GM21717 (cell line): ENCODE measurements at regions not wholly inside any gene's neighbourhood (a gene's known extent, or its start where the extent isn't known, plus 50 kb on each side); places are given as distances from the start of the nearest gene placed in this dataset.

Source experiments
- ATAC-seq: cut with Tn5 transposase; IDR thresholded peaks from one replicate; pipeline ENCODE4 v1.9.1; 2021; ENCODE audit warnings: mild to moderate bottlenecking, moderate library complexity; ENCODE audit not compliant: unreplicated experiment

DNA sequence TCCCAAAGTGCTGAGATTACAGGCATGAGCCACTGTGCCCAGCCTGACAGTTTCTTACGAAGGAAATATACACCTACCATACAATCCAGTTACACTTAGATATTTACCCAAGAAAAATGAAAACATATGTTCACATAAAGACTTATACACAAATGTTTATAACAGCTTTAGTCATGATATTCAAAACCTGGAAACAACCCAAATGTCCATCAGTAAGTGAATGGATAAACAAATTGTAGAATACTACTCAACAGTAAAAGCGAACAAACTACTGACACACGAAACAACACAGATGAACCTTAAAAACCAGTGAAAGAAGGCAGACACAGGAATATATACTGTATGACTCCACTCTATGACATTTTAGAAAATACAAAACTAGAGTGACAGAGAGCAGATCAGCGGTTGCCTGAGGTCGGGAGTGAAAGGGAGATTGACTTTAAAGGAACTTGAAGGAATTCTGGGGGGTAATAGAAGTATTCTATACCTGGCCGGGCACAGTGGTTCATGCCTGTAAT, 83.6 kb downstream of the SPRING1 start:
- ATAC-seq = no peak

DNA sequence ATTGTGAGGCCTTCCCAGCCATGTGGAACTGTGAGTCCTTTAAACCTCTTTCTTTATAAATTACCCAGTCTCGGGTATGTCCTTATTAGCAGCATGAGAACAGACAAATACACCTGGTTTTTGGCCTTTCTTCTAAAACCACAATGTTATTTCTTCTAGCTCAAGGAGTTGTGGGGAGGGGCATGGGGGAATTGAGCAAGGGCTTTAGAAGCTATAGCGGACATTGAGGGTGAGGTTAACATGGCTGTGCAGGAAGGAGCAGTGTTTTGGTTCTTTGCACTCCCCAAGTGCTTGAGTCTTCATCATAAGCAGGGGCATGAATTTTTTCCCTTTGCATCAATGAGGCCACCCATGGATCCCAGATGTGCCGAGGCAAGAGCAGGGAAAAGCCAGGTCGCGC, 86.8 kb downstream of the SPRING1 start:
- no peak for ATAC-seq

DNA sequence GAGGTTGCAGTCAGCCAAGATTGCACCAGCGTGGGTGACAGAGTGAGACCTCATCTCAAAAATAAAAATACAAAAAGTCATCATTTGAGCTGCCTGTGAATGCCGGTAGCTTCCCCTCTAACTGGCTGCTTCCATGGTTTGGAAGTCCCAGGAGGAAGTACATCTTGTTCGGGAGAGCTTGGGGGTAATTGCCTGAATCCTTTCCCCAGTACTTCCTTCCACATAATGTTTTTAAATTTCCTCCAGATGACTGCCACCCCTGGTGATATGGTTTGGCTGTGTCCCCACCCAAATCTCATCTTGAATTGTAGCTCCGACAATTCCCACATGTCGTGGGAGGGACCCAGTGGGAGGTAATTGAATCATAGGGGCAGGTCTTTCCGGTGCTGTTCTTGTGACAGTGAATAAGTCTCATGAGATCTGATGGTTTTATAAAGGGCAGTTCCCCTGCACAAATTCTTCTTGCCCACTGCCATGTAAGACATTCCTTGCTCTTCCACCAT, 87.2 kb downstream of the SPRING1 start:
- ATAC-seq = no peak

DNA sequence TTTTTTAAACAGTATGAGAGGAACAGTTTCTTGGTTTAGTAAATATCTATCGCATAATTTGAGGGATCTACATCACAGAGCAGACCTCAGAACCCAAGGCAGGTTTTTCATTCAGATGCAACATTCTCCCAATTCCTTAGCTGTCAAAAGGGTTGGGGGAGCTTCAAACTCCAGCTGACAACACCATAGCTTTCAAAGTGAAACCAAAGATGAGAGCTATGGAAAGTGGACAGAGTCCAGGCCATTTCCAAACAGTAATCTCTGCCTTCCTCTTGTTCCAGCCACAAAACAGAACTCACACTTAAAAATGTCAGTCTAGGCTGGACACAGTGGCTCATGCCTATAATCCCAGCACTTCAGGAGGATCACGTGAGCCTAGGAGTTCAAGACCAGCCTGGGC, 87.8 kb downstream of the SPRING1 start:
- no peak for ATAC-seq

DNA sequence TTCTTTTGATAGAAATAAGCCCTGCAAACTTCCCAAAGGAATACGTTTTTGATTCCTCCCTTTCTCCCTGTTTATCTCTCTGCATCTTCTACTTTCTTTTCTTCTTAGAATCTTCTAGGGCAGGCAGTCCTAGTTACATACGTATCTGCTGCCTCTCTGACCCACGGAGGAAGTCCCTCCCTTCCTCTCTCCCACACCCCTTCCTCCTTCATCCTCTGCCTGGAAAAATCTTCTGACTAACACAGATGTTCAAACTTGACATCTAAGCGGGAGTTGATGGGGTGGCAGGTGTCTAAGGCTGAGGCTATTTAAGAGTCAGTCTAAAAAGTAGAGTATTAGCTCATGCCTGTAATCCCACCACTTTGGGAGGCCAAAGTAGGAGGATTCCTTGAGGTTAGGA, 88.6 kb downstream of the MAP1LC3B2 start:
- no peak for ATAC-seq

DNA sequence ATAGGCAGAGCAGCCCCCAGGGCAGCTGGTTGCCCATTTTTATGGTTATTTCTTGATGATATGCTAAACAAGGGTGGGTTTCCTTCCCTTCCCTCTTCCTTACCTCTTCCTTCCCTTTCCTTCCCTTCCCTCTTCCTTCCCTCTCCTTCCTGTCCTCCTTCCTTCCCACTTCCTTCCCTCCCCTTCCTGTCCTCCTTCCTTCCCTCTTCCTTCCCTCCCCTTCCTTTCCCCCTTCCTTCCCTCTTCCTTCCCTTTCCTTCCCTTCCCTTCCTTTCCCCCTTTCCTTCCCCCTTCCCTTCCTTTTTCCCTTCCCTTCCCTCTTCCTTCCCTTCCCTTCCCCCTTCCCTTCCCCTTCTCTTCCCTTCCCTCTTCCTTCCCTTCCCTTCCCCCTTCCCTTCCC, 87.7 kb downstream of the MAP1LC3B2 start:
- ATAC-seq = no peak

DNA sequence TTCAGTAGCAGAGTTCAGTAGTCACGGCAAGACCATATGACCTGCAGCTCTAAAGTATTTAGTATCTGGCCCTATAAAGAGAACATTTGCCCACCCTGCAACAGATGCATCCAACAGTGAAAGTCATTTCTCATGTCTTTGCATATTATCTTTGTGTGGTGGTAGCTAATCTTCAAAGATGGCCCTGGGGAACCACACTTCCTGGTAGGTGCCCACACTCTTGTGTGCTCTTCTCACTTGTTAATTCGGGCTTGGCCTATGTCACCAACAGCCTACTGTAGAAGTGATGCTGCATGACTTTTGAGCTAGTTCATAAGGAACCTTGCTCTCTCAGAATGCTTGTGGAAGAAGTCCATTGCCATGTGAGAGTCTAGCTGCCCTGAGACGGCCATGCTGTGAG, 85.6 kb downstream of the MAP1LC3B2 start:
- no peak for ATAC-seq

DNA sequence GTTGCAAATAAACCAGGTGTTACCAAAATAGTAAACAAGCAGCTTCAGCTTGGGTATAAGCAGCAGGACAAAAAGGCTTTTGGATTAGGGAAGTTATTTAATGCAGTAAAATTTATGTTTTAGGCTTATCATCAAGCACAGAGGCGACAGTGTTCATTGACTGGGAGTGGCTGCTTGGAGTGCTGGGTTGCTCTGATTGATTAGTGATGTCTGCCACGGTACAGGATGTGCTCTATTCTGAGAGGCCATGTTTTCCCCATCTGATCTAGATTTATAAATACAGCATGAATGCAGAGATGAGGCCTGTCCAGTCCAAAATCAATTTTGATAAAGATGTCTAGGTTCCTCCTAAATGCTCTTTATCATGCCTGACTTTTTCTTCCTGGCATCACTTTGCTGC, 83.5 kb downstream of the MAP1LC3B2 start:
- no peak for ATAC-seq

DNA sequence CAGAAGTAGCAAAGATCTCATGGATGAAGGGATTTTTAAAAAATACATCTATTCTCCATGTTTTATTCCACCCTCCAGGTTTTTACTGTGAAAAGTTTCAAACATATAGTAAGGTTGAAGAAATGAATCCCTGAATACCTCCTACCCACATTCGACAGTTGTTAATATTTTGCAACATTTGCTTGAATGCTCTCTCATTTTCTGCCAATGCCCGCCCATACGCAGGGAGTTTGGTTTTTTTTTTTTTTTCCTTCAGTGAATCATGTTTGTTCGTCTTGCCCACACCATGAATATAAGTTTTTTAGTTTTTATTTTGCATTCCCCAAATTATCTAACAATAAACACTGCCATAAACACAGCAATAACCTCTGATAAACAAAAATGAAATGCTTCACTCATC, 82.9 kb downstream of the MAP1LC3B2 start:
- no peak for ATAC-seq

DNA sequence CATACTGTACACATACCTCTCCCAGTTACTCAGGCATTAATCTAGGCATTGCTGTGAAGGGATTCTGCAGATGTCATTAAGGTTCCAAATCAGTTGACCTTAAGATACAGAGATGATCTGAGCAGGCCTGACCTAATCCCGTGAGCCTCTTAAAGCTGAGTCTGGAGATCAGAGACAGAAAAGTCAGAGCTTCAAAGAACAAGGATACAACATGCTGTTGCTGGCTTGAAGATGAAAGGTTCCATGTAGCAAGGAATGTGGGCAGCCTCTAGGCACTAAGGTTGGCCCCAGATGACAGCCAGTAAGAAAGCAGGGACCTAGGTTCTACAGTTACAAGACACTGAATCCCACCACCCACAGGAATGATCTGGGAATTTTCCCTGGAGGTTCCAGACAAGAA, 81.1 kb downstream of the MAP1LC3B2 start:
- ATAC-seq = no peak

DNA sequence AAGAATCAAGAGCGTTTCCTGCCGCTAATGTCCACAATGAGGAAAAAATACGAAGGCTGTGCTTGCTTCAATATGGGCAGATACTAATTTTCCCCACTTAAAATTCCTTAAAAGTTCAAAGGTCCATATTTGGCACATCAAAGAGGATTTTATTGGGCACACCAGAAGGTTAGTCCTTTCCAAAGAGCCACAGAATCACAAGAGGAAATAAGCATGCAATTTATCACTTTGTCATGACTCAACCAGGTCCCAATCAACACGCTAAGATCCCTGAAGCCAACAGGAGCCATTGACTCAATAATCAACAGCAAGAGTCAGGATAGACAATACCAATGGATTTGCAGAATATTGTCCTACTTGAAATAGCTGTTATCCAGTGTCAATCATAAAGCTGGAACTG, 80.6 kb downstream of the MAP1LC3B2 start:
- no peak for ATAC-seq

DNA sequence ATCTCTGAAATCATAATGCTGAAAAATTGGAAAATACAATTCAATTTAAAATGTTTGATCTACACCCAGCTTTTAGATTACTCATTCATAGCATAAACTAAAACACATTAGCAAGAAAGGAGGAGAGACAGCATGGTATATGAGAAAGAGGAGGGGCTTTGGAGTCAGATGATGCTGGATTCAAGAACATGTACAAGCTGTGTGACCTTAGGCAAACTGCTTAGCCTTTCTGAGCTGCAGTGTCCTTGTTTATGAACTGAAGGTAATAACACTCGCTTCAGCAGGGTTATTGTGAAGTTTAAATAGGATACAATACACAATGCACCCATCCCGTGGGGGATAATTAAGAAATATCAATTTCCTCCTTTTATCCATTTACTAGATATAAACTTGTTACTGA, 79.2 kb downstream of the MAP1LC3B2 start:
- ATAC-seq = no peak

DNA sequence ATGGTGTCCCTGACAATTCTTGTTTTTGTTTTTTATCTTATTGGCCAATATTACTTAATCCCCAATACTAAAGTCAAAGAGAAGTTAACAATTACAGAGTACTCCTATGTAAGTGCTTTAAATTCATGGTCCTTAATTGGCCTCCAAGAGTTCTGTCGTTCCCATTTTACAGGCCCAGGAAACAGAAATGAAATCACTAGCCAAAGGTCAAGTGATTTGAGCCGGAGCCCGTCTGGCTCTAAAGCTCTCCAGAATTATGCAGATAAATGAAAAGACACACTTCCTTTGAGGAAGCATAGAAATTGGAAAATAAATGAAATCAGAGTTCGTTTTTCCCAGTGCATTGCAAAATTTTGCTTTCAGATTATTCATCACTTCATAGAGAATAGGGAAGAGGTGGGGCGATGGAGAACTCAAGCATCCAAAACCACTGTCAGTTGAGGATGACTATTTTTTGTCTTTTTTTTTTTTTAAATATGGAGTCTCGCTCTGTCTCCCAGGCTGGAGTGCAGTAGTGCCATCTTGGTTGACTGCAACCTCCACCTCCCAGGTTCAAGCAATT, 78.5 kb downstream of the MAP1LC3B2 start:
- ATAC-seq = no peak

DNA sequence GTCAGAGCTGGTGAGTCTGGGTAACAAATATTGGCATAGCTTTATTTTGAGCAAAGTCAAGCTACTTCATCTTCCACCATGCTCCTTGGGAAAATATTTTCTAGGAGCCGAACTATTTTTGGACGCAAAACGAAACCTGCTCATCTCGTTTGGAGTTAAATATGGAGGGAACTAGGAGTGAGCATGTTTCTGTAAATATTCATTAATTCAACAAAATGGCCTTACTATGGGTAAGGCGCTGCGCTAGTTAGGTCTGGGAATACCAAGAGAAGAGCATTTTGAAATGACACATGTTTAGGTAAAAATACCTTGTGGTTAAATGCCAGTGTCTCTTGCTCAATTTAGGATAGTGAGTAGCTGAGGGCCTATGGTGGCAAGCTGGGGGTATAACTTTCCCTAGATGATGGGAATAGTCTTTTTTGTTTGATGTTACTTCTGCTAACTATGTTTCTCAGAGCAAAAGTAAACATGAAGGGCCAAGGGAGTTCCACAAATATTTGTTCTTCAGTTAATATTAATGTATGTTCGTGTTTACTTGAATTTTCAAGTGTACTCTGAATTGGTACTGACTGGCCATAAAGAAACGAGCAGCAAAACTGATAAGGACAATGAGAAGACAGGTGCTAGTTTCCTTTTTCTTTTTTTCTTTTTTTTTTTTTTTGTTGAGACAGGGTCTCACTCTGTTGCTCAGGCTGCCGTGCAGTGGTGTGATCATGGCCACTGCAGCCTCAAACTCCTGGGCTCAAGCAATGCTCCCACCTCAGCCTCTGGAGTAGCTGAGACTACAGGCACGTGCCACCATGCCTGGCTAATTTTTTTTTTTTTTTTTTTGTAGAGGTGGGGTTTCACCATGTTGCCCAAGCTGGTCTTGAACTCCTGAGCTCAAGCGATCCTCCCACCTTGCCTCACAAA, 77.7 kb downstream of the MAP1LC3B2 start:
- ATAC-seq = no peak

DNA sequence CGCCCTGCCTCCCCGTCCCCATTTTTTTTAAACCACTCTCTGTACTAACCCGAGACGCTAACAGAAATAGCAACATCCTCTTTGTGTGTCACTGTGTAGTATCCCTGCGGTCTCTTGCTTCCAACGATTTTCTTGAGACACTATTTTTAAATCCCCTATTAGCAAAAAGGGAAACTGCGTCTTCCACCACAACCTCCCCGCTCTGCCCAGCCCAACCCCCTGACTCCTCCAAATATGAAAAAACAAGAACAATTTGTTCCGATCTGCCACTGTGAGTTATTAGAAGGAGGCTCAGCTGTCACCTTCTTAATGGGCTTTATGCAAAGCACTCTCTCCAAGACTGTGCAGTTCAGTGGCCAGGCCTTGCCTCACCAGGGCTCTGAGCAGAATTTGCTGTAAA, 76.3 kb downstream of the MAP1LC3B2 start:
- no peak for ATAC-seq

DNA sequence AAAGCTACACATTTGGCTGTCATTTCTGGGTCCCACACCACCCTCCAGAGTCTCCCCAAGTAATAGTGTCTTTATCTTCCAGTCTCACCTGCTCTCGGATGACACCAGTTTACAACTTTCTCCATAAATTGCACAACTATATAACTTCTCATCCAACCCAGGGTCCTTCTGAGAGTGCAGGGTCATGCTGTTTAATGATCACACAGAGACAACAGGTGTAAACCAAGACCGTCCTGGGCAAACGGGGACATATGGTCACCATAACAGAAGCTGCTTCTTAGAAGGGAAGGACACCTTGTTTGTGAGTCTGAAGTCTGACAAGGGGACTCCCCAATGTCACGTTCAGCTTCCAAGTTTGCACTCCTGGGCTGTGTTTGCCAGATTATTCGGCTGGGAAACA, 74.3 kb downstream of the MAP1LC3B2 start:
- ATAC-seq = no peak

DNA sequence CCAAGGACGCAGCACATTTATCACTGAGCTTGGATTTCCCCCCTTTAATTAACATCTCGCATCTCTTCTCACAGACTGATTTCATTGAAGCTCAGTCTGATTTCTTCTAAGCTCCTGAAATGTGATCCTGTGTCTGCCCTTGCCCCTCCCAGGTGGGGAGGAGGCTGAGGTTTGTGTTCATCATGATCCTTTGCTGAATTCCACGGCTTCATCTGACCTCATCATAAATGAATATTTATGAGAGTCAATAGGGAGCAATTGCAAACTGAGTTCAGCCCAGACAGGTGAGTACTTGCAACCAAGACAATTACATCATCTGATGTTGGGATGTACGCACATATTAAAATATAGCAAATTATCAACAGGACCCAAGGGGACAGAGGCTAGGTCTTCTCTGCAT, 72.4 kb downstream of the MAP1LC3B2 start:
- no peak for ATAC-seq

DNA sequence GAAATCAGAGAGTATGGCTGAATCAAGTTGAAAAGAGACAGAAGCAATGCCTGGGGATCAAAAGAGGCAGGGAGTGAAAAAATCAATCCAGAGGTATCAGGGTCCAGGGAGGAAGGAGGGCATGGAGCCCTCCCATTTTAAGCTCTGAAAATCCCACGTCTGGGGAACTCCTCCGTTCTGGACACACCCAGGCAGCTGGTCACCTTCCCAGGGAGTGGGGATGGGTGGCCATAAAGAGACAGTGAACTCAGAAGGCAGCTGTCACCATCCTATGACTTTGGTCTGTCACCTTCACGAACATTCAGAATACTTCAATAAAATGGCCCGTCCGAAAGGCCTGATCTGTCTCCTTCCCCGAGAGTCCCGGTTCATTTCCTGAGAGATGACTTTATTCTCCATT, 71.6 kb downstream of the MAP1LC3B2 start:
- ATAC-seq = no peak

DNA sequence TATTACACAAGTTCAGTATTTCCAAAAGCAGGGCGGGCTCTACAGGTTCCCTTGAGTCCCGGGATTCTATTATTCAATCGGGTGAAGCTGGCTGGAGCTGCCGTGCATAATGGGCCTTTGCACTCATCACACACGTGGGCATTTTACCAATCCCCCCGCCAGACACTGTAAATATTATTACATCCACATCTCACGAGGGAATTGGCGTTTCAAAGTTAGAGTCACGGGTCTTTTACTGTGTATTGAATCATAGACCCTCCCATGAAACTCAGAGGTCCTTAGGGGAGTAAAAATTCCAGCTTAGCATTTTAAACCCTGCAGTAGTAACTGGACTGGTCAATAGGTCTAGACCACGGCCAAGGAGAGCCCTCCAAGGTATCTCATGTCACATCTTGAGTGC, 70.3 kb downstream of the MAP1LC3B2 start:
- no peak for ATAC-seq

DNA sequence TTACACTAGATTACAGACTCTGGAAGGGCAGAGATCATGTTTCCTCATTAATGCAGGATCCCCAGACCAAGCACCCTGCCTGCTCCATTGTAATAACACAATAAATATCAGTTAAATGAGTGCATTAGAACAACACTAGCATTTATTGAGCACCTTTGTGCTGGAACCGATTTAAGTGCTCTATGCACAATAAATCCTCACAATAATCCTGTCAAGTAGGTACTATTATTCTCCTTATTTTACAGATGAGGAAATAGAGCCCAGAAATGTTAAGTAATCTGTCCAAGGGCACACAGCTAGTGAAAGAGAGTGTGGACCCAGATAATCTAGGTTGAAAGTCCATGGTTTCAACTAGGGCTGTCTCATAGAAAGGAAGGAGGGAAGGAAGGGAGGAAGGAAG, 69.8 kb downstream of the MAP1LC3B2 start:
- no peak for ATAC-seq

DNA sequence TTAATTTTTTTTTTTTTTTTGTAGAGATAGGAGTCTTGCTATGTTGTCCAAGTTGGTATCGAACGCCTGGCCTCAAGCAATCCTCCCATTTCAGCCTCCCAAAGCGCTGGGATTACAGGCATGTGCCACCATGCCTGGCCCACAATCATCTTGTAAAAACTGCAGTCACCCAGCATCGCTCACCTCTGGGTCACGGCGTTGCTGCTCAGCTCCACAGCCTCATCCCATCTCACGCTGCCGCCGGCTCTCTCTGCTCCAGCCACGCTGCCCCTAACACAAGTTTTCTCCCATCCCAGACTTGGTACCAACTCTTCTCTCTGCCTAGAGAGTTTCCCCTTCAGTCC, 69.2 kb downstream of the MAP1LC3B2 start:
- ATAC-seq = no peak
